ENCODE measurements at regions not wholly inside any gene's neighbourhood (a gene's known extent, or its start where the extent isn't known, plus 50 kb on each side); places are given as distances from the start of the nearest gene placed in this dataset.

DNA sequence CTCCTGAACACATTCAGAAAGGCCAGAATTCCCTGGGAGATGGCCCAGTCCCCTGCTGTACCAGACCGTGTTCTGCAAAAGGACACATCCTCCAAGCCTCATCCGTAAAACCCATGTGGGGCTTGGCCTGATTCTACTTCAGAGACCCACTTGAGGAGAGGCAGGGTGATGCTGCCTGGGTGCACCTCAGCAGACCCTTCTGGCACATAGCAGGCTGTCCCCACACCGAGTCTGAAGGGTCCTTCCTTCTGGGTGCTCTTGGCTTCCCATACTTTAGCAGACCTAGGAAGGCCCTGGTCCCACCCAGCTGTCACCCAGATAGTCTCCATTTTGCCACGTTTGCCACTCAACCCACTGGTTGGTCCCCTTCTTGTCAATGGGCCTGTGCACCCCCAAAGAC lies 270.1 kb upstream of the AGTR2 start:
- DNase-seq: no peak
- Histone ChIP-seq H3K27ac (no peak overlapping the region), H3K36me3 (no peaks in the 10 kb centered on the region), H3K4me3 (no peak overlapping the region), H3K9me3 (peaks cover 0 to 20% (median 7%) of the 10 kb centered on the region in 4 donors), H3K4me1 (peaks cover 0 to 5% (median 0%) of the 10 kb centered on the region in 4 donors), H3K27me3 (no peaks in the 10 kb centered on the region)
- intact Hi-C loops (cut with DNase I; ENCODE audit: low total_unique reads): no loop called here
- WGBS, 5 donors: 46 to 100% (median 72%) methylated on average over 2 to 4 of the region's 4 CpGs
- no peak for TF ChIP-seq POLR2A (IDR thresholded peaks at IDR 0.05)
- TF ChIP-seq, protein P1, sequence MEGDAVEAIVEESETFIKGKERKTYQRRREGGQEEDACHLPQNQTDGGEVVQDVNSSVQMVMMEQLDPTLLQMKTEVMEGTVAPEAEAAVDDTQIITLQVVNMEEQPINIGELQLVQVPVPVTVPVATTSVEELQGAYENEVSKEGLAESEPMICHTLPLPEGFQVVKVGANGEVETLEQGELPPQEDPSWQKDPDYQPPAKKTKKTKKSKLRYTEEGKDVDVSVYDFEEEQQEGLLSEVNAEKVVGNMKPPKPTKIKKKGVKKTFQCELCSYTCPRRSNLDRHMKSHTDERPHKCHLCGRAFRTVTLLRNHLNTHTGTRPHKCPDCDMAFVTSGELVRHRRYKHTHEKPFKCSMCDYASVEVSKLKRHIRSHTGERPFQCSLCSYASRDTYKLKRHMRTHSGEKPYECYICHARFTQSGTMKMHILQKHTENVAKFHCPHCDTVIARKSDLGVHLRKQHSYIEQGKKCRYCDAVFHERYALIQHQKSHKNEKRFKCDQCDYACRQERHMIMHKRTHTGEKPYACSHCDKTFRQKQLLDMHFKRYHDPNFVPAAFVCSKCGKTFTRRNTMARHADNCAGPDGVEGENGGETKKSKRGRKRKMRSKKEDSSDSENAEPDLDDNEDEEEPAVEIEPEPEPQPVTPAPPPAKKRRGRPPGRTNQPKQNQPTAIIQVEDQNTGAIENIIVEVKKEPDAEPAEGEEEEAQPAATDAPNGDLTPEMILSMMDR (IDR thresholded peaks at IDR 0.05): no peak
- no peak for TF ChIP-seq POLR2AphosphoS5 (IDR thresholded peaks at IDR 0.05)
- TF ChIP-seq EP300 (IDR thresholded peaks at IDR 0.05): no peak

DNA sequence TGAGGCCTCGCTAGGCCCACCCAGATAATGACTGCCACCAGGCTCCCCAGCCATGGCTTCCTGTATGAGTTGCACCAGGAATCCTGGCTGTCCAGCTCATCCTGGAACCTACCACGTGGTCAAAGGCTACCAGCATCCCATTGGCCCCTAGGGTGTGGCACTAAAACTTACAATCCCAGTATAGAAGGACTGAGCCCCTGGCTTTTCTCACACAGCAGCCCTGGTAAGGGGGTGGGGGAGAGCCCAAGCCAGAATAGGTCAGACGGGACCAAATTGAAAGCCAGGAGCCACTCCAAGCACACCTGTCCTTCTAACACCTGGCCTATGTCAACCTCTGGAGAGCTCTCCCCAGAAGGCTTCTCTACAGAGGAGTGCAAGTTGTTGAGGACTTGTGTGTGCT lies 269.3 kb upstream of the AGTR2 start:
- WGBS, 5 donors: 62 to 92% (median 74%) methylated on average over 2 to 3 of the region's 3 CpGs
- Histone ChIP-seq H3K4me3 (no peak overlapping the region), H3K27ac (no peak overlapping the region), H3K4me1 (peaks cover 0 to 5% (median 0%) of the 10 kb centered on the region in 4 donors), H3K36me3 (no peaks in the 10 kb centered on the region), H3K27me3 (peaks cover 0 to 3% (median 0%) of the 10 kb centered on the region in 3 donors), H3K9me3 (peaks cover 0 to 14% (median 6%) of the 10 kb centered on the region in 4 donors)
- DNase-seq: no peak
- intact Hi-C loops (cut with DNase I; ENCODE audit: low total_unique reads): no loop called here
- TF ChIP-seq POLR2A (IDR thresholded peaks at IDR 0.05) (no peak), POLR2AphosphoS5 (IDR thresholded peaks at IDR 0.05) (no peak), EP300 (IDR thresholded peaks at IDR 0.05) (no peak)
- TF ChIP-seq, protein P1 (IDR thresholded peaks at IDR 0.05): no peak

DNA sequence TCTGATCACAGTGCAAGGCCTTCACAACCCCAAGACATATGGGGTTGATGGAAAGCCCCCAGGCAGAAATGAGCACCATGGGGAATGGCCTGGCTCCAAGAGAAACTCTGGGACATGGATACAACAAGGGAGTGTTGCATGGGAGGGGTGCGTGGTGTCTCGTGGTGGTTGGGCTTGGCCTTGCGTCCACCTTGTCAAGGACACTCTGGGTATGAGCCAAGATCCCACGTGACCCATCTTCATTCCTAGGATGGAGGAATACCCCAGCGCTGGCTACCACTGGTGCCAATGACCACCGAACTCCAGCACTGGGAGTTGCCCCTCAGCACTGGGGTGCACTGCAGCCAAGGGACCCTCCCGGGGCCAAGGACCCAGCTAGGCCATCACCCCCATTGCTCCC lies 267.5 kb upstream of the AGTR2 start:
- Histone ChIP-seq H3K9me3 (peaks cover 0 to 14% (median 3%) of the 10 kb centered on the region in 4 donors), H3K36me3 (no peaks in the 10 kb centered on the region), H3K27ac (no peak overlapping the region), H3K27me3 (peaks cover 0 to 16% (median 0%) of the 10 kb centered on the region in 3 donors), H3K4me1 (peaks cover 0 to 5% (median 0%) of the 10 kb centered on the region in 4 donors), H3K4me3 (no peak overlapping the region)
- no peak for DNase-seq
- WGBS, 5 donors: 81 to 100% (median 95%) methylated on average over 3 to 7 of the region's 7 CpGs
- TF ChIP-seq POLR2A (IDR thresholded peaks at IDR 0.05) (no peak), POLR2AphosphoS5 (IDR thresholded peaks at IDR 0.05) (no peak), EP300 (IDR thresholded peaks at IDR 0.05) (no peak)
- TF ChIP-seq, protein P1 (IDR thresholded peaks at IDR 0.05): no peak
- intact Hi-C loops (cut with DNase I; ENCODE audit: low total_unique reads): no loop called here

DNA sequence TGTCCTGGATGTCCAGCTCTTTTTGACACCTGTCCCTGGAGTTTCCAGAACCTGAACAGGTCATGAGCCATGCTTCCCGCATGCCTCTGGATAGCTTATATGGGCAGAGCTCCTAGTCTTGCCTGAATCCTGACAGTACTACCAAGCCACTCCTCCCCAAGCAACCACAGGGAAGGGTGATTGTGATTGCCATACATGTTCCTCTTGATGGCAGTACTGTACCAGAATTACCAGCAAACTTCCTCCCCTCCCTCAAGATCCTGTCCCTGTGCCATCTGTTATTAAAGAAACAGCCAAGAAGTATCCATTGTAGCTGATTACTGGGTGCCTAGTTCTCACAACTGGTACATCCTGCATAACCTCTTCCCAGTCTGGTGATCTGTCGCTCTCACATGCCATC lies 264.3 kb upstream of the AGTR2 start:
- intact Hi-C loops (cut with DNase I; ENCODE audit: low total_unique reads): no loop called here
- Histone ChIP-seq H3K27ac (no peak overlapping the region), H3K4me1 (no peaks in the 10 kb centered on the region), H3K4me3 (no peak overlapping the region), H3K36me3 (no peaks in the 10 kb centered on the region), H3K27me3 (peaks cover 0 to 16% (median 0%) of the 10 kb centered on the region in 3 donors), H3K9me3 (peaks cover 0 to 18% (median 4%) of the 10 kb centered on the region in 4 donors)
- 79 to 100% (median 93%) methylated on average over 2 of the region's 2 CpGs for WGBS, 5 donors
- no peak for DNase-seq
- TF ChIP-seq POLR2AphosphoS5 (IDR thresholded peaks at IDR 0.05) (no peak), POLR2A (IDR thresholded peaks at IDR 0.05) (no peak), EP300 (IDR thresholded peaks at IDR 0.05) (no peak)
- TF ChIP-seq, protein P1 (IDR thresholded peaks at IDR 0.05): no peak

Measured in stomach (tissue), 8 donors.